GM18909 (cell line): ENCODE measurements at regions not wholly inside any gene's neighbourhood (a gene's known extent, or its start where the extent isn't known, plus 50 kb on each side); places are given as distances from the start of the nearest gene placed in this dataset.
A peak's percentile ranks its signal among the peaks of the same experiment; 100 is the strongest.
"Not testable (repeated sequence)": the region's sequence is repeated elsewhere in the genome, so short reads cannot be mapped to it uniquely, and the experiment has no call there.

ENCODE experiments used
- ATAC-seq: cut with Tn5 transposase; IDR thresholded peaks from one replicate; pipeline ENCODE4 v1.9.1; 2021; ENCODE audit warnings: mild to moderate bottlenecking; ENCODE audit not compliant: unreplicated experiment, poor library complexity

DNA sequence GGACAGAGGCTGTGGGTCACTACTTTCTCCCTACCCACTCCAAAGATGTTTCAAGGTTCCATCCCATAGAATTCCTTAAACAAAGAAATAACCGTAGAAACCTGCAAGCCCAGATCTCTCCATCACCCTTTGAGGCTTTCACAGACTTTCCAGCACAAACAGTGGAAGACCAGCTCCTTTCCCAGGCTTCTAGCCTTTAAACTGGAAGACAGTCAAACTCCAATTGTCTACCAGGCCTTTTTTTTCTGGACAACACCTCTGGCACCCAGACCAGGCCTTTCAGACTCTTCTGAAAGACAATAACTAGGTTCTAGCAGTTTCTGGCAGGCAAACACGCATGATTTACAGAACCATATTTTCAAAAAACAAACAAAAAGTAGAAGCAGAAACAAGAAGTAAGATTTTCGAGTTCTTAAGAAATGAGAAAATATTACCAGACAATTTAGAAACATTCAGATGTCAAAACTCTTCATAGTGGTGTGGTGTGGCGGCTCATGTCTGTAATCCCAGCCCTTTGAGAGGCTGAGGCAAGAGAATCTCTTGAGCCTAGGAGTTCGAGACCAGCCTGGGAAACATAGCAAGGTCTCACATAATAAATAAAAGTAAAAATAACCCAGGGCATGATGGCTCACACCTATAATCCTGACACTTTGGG is 73.0 kb upstream of the EPCAM start:
- no peak for ATAC-seq

DNA sequence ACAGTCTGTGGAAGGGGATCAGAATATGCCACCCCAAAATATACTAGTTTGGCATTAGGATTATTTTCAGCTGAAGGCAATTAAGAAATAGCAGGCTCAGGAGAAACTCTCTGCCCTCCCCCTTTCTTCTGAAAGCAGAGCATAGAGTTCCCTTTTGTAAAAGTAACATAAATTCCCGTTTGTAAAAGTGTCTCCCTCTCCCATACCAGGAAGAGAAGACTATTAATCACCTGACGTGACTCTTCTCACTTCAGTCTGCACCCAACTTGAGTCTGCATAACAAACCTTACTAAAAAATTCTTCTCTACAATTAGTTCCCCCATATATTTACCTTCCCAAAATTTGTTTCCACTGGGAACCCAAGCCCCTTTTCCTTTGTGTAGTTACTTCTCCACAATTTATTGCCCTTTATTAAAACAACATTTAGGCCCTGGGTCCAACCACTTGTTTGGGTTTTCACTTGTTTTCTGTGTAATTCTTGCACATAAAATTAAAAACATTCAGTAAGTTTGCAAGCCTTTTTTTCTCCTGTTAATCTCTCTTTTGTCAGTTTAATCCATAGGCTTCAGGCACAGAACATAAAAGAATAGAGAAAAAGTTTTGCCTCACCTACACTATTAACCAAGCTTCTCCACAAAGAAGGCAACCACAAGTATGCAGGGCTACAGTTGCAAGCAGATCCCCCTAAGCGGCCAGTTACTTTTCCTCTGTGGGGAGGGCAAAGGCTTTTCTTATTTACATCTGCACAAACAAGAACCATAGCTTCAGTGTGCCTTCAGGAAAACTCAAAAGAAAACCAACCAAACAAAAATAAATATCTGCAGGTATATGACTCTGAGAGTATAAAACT is 73.8 kb upstream of the EPCAM start:
- ATAC-seq: no peak

DNA sequence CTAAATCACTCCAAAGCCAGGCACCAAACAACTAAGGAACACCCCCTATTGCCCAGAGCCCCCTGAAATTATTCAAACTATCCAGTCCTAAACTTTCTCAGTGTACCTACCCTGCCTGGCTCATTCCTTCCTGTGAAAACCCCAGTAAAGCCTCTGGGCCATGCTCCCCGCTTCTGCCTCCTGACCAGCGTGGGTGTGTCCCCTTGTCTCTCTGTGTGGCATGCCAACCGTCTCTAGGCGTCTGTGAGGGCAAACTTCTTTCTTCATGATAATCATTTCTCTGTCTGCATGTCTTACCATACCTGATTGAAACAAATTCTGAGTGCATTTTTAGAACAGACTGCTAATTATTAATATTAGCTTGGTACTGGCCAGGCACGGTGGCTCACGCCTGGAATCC is 75.1 kb upstream of the EPCAM start:
- ATAC-seq: no peak

DNA sequence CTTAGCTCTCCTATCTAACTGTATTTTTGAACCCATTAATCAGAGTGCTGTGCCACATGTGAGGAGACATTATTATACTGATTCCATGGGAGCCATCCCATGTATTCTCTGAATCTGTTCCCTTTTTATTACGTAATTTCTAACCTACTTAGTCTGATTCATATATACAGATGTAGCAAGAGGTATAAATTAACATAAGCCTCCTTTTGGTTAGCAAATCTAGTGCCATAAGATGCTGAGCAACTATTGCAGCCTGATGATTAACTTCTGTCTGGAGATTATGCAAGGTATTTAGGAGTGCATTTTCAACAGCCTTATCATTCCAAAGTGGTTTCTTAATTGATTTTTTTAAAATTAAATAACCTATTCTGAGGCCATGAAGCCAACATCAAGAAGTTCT is 80.2 kb upstream of the EPCAM start:
- no peak for ATAC-seq

DNA sequence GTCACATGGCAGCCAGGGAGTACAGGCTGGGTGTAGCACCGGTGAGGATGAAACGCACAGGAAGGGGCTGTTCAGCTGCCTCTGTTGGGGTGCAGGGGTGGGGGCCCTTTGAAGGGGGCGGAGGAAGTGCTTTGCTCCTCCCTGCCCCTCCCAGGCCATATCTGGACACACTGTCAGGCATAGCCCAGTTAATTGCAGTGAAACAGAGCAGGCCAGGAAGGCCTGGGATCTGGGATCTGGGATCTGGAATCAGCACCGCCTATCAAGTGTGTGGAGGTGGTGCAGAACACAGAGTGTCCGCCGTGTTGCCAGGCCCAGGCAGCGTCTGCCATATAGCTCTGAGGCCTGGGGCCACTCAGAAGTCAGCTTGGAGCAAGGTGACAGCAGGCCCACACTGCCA is 85.5 kb upstream of the EPCAM start:
- no peak for ATAC-seq

DNA sequence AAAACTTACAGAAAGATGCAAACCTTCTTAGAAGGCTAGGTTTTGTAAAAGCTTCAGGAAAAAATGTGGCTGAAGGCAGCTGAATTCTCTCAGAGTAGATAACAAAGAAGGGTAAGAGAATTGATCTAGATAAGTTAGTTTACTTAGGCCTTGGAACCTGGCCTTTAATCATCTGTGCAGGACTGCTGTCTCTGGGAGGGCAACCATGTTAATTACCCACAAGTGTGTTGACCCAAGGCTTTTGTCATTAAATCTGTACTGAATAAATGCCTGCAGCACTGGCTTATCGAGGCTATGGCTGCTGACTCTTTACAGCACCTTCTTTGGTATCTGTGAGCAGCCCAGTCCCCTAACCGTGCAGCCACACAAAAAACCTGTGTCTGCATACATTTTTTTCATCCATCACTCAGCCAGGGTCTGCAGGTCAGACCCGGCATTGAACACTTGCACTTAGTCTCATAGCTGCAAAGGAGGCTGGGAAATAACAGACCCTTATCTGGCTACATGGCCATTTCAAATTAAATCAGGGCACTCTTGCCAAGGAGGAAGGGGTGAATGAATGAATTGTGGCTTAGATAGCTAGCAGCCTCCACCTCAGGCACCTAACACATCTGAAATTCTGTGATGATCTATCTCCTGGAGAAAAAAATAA is 86.4 kb upstream of the EPCAM start:
- ATAC-seq: no peak

DNA sequence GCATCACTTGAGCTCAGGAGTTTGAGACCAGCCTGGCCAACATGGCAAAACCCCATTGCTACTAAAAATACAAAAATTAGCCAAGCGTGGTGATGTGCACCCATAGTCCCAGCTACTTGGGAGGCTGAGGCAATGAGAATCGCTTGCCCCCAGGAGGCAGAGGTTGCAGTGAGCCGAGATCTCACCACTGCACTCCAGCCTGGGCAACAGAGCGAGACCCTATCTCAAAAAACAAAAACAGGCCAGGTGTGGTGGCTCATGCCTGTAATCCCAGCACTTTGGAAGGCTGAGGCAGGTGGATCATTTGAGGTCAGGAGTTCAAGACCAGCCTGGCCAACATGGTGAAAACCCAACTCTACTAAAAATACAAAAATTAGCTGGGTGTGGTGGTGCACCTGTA is 89.6 kb upstream of the EPCAM start:
- ATAC-seq: not testable (repeated sequence)

DNA sequence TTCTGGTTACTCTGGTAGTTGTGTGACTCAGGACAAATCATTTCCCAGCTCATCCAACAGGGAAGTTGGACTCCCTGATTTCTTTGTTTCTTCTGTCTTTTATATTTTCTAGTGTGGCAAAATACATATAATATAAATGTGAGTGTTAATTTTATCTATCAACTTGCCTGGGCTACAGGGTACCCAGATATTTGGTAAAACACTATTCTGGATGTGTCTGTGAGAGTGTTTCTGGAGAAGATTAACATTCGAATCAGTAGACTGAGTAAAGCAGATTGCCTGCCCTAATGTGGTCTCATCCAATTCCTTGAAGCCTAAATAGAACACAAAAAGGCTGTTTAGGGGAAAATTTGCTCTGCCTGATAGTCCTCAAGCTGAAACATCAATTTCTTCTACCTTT is 91.1 kb upstream of the EPCAM start:
- ATAC-seq: no peak

DNA sequence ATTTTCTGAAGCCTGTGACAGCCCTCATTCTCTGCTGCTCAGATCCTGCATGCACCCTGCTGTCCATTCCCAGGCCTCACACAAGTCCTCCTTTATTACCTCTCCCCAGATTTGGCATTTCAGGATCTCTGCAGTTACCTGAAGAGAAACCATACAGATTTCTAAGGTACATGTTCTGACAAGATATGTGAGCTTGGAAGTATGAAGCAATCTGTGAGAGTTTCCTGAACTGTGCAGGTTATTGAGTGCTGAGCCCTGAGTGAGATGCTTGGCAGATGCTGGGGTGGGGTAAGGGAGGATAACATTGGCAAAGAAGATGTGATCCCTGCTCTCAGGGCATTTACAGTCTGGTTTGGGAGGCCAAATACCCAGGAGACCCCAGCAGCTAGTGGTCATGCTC is 91.9 kb upstream of the EPCAM start:
- no peak for ATAC-seq

DNA sequence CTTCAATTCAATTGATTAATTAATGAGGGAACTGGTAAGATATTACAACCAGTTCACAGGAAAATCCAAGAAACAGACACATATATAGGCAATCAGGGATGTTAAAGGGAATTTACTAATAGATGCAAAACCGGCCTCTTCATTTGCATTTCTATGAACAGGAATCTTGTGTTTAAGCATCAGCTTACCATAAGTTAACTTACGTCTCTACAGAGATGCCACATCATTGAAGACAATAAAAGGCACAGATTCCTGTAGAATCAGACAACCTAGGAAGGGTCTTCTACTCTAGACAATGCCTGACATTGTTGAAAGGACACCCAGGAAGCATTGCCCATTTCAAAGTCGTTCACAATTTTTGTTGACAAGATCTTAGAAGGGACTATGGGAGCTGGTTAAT is 93.0 kb upstream of the EPCAM start:
- no peak for ATAC-seq

DNA sequence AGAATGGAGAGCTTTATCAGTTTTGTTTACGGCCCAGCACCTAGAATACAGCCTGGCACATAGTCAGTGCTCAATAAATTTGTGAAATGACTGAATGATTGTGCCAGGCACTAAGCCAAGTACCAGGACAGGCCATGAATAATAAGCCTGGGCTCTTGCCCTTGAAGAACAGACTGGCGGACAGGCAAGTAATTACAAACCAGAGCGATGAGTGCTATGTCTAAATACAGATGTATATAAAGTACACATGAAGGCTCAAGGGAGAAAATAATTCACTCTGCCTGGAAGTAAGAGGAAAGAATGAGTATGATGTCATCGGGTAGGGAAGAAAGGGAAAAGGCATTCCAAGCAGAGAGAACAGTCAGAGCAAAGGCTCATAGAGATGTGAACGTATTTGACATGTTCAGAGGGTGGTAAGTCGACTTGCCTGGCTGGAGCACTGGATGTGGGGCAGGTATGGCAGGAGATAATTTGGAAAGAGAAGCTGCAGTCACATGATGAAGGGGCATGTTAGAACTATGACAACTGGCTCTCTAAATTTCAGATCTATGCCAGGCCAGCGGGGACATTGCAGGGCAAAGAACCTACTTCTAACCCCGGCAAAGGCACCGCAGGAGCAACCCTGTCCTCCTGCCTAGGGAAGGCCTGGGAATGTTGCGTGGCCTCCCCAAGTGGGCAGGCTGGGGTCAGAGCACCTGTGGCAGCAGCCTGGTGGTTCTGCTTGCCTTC is 94.9 kb upstream of the EPCAM start:
- ATAC-seq: no peak

DNA sequence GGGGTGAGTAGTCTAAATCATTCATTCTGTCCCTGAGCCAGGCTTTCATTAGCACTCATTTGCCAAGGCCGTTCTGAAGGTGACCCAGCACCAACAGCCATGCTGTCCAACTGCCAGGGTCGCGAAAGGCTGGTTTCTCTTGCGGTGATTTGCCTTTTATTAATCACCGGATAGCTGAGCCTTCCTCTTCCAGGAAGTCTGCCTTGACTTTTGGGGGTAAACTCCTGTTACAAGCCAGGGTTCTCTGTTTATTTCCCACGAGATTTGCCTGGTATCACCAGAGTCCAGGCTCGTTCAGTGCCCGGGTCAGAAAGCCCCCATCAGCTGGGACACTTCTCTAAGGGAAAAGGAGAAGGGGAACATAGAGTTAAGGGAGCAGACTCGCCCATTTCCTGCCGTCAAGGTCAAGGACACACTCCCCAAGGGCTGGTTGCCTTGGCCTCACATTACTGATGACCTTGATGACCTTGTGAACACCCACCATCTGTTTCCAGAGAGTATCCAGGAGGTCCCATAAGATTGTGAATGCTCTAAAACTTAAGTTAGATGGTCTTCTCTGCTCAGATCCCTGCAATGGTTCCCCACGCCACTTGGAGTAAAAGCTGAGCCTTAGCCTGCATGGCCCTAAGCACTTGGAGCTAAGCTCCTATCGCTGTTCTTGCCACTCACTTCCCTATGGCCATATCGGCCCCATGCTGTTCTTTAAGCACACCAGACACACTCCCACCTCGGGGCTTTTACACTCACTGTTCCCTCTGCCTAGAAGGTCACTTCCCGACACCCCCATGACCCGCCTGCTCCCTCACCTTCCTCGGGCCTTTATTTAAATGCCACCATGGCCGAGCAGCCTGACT is 96.0 kb upstream of the EPCAM start:
- no peak for ATAC-seq

DNA sequence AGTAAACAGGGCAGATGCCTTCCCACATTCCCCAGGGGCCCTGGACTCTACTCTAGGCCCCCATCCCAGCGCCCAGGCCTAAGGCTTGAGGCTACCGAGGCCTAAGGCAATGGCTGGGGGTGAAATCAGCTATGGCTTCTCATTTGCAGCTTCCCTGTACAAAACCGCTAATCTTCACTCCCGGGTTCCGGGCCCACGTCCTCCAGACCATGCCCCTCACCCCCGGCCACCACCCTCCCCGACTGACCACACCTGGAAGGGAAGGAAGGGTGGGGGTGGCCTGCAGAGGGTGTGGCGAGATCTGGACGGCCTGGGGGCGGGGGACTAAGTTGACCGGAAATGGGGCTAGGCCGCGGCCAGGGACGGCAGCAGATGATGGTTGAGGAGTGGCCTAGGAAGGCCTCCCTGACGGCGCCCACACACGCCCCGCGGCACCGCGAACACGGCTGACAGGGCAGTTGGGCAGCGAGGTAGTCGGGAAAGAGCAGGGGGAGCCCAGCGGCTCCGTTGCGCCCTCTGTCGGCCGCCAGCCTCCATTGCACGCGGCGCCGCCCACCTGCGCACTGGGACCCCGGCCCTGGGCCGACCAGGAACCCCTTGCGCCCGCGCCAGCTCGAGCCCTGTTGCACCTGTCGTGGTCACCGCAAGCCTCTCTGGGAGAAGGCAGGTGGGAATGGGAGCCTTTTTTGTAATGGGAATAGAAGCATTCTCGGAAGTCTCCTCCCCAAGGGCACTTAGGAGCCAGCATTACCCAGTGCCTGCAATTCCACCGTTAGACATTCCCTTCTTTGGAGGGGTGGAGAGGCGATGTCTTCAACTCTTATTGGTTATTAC is 95.9 kb upstream of the CALM2 start:
- ATAC-seq: peak; percentile 80

DNA sequence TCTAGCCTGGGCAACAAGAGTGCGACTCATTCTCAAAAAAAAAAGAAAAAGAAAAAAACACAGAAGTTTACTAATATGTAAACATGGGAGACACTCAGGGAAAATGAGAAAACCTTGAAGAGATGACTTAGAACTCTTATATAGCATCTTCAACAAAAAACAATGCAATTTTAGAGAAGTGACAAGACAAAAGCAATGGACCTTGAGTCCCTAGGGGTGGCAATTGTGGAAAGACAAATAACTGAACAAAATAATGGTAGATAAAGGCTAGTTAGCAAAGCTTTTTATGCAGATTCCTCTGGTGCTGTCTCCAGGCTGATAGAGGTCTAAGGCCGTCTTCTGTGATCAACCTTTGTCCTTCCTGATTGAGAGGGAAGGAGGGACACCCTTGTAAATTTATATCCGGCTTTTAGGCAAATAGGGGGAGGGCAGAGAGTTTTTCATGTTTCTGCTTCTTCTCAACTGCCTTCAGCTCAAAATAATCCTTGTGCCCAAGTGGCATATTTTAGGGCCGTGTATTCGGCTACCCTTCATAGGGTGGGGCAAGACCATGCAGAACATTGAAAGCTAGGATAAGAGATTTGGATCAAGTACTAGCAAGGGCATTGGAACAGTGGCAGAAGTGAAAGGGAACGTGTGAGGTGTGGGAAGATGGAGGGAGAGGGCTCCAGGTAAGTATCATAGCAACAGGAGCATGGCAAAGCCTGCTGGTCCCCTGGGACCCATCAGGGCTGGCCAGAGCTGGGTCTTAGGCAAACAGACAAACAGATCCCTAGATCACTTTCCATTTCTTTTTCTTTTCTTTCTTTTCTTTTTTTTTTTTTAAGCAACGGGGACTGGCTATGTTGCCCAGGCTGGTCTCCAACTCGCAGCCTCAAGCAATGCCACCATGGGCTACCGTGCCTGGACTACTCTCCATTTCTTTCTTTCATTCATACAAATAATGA is 95.0 kb upstream of the CALM2 start:
- no peak for ATAC-seq

DNA sequence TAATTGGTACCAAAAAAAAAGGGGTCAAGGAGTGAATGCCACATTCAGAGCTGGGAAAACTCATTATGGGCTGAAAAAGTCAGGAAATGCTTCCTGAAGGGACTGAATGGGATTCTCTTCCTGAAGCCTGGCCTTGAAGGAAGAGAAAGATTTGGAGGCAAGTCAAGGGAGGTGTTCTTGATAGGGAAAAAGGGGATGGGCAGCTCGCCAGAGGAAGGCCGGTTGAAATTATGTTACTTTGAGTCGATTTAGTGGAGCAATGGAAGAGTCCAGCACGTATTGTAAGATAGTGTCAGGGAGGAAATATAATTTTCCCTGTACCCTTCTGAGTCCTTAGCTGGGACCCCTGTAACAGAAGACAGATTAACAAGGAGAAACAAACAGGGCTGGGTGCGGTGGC is 94.1 kb upstream of the CALM2 start:
- no peak for ATAC-seq

DNA sequence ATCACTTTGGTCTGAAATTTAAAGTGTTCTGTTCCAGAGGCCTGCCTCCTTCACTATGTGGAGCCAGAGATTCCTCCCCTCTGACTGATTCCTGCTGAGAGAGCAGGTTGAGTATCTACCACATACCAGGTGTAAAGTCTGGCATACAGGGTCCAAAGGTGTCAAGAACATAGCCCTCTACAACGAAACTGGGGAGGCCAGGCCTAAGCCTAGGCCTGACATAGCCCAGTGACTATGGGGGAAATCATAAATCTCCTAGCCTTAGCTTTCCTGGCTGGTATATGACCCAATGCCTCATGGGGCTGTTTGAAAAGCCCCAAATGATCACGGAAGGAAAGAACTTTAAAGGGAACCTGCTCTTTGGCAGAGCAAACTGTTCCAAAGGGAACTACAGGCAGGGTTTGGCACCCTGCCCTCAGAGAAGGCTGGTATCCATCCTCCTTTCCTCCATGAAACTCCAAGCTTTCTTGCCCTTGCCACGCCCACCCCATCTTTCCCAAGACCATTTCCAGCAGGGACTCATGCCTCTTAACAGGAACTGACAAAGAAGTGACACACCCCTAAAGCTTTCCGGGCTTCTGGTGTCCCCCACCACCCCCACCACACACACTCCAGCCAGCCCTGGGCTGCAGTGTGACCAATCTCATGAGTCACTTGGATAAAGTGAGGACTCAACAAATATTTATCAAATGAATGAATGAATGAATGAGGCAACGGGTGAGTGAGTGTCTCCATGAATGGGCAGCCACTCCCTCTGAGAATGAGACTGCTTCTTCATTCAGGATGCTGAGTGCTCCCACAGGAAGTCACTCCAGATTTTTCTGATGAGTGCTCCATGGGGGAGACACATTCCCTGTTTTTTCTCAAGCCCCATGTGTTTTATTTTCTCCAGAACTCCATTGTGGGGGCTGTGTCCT is 93.3 kb upstream of the CALM2 start:
- ATAC-seq: no peak

DNA sequence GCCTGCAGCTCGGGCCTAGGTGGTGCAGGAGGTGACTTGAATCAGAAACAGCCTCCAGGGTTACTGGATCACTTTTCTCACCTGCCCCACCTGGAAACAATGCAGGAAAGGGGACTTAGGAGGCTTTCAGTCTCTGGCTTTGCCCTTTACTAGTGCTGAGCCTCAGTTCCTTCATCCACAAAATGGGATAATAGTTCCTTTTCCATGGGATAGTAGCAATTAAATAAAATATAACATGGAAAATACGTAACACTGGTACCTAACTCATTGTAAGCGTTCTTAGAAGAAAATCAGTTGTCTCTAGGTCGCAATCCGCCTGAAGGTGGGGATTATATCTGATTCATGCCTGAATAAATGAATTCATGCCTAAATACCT is 91.4 kb upstream of the CALM2 start:
- ATAC-seq: no peak
